HepG2 (cell line): ENCODE measurements at regions not wholly inside any gene's neighbourhood (a gene's known extent, or its start where the extent isn't known, plus 50 kb on each side); places are given as distances from the start of the nearest gene placed in this dataset.
"Not testable (repeated sequence)": the region's sequence is repeated elsewhere in the genome, so short reads cannot be mapped to it uniquely, and the experiment has no call there.

ENCODE experiments used
- ATAC-seq: fragments of 200-7000 bp; cut with Tn5 transposase; 3 replicates; pipeline ENCODE4 v1.9.1; 2020; ENCODE audit warnings: mild to moderate bottlenecking, moderate library complexity
- BruUV-seq: library from RNA; stranded (reverse); fragments of 400-500 nt; replicated peaks from 2 replicates; lab custom pipeline; 2021; lab: Mats Ljungman, UMichigan
- CTCF ChIA-PET: fragments of 300-600 bp; formaldehyde crosslinking; extraction: SDS; loops from one replicate; lab custom pipeline; 2021; ENCODE audit warnings: low total read pairs, inconsistent platforms, low intra/inter-chr PET ratio; lab: Yijun Ruan, JAX
- POLR2A ChIA-PET: fragments of 350-600 bp; sonication (Branson Sonifier 250); formaldehyde crosslinking; loops from one replicate; lab custom pipeline; 2020; ENCODE audit warnings: antibody characterized with exemption, inconsistent platforms; lab: Yijun Ruan, JAX
- DNase-seq: peaks from one replicate; pipeline ENCODE4 v3.0.0-alpha.2; 2015; ENCODE audit warnings: low spot score
- FAIRE-seq: peaks from 3 replicates; lab custom pipeline; 2011; peaks lifted over from hg19 to GRCh38; lab: Jason Lieb, UNC
- H2AFZ ChIP-seq: one replicate; pipeline ENCODE4 v1.6.1; 2011; ENCODE audit warnings: low read length, inconsistent platforms
- H3K27ac ChIP-seq: fragments of 300-600 bp; 3 replicates; pipeline ENCODE4 v1.8.0; 2011; ENCODE audit warnings: mixed run types, mild to moderate bottlenecking, mixed read lengths, low read length, inconsistent platforms; ENCODE audit not compliant: insufficient read depth; ENCODE audit errors: extremely low read length
- H3K27me3 ChIP-seq, 2 experiments: fragments of 200-600 bp in 1 of 2; 2 replicates in 1 of 2; 3 replicates in 1 of 2; pipeline versions ENCODE4 v1.6.0 to v1.8.0; 2011; ENCODE audit warnings: low read length in 2 of 2, mild to moderate bottlenecking in 2 of 2, moderate library complexity in 2 of 2, inconsistent platforms in 1 of 2; ENCODE audit not compliant: insufficient read depth in 2 of 2, control insufficient read depth in 1 of 2
- H3K36me3 ChIP-seq, 2 experiments: fragments of 200-600 bp in 1 of 2; replicated peaks in 1 of 2; 2 replicates in 1 of 2; 3 replicates in 1 of 2; pipeline versions ENCODE4 v1.5.1 to v1.8.0; 2011; ENCODE audit warnings: low read length in 2 of 2, inconsistent platforms in 1 of 2; ENCODE audit not compliant: insufficient read depth in 2 of 2, control insufficient read depth in 1 of 2
- H3K4me1 ChIP-seq: 2 replicates; pipeline ENCODE4 v1.5.1; 2012; ENCODE audit warnings: low read length, inconsistent platforms; ENCODE audit not compliant: insufficient read depth
- H3K4me2 ChIP-seq: 2 replicates; pipeline ENCODE4 v1.6.0; 2011; ENCODE audit warnings: low read depth, low read length, inconsistent platforms
- H3K4me3 ChIP-seq, 3 experiments: fragments of 200-600 bp in 1 of 3; sonication (generic), shearing (Covaris generic) in 1 of 3; replicated peaks in 1 of 3; 2 replicates each; pipeline ENCODE4 v1.5.1; 2011 to 2016; ENCODE audit warnings: low read length in 3 of 3, inconsistent platforms in 2 of 3, low read depth in 2 of 3, mild to moderate bottlenecking in 2 of 3, control low read depth in 1 of 3, mixed read lengths in 1 of 3; ENCODE audit not compliant: insufficient read depth in 1 of 3
- H3K79me2 ChIP-seq: one replicate; pipeline ENCODE4 v1.6.1; 2011; ENCODE audit warnings: low read length, inconsistent platforms; ENCODE audit not compliant: insufficient read depth
- H3K9ac ChIP-seq: 2 replicates; pipeline ENCODE4 v1.6.0; 2011; ENCODE audit warnings: mild to moderate bottlenecking, low read depth, low read length, inconsistent platforms; ENCODE audit not compliant: insufficient read depth
- H3K9me3 ChIP-seq: 2 replicates; pipeline ENCODE4 v1.5.1; 2012; ENCODE audit warnings: mild to moderate bottlenecking, low read length
- H4K20me1 ChIP-seq: 2 replicates; pipeline ENCODE4 v1.6.0; 2011; ENCODE audit warnings: inconsistent platforms, mild to moderate bottlenecking, low read length, moderate library complexity; ENCODE audit not compliant: insufficient read depth
- RBAK ChIP-seq: sonication (generic); formaldehyde crosslinking; IDR thresholded peaks from 2 replicates; pipeline ENCODE4 v1.5.1; 2020; ENCODE audit warnings: mild to moderate bottlenecking, missing genetic modification reagents
- ZNF407 ChIP-seq: sonication (generic); formaldehyde crosslinking; IDR thresholded peaks from one replicate; pipeline ENCODE4 v1.5.1; 2020; ENCODE audit warnings: mild to moderate bottlenecking, missing genetic modification reagents; ENCODE audit errors: not compliant biosample characterization
- WGBS: methylation state at CpG from one replicate; pipeline ENCODE4 v1.1.6; 2017; ENCODE audit warnings: low lambda C conversion rate; 5-methylcytosine and 5-hydroxymethylcytosine counted together
- in situ Hi-C: cut with HindIII; loops from 2 replicates; pipeline ENCODE4 v1.10.0; 2017; ENCODE audit warnings: low pct_unique_long_range_greater_than_20kb; ENCODE audit not compliant: extremely low pct_ligation_motif_present
- intact Hi-C: fragments of 100-400 bp; cut with micrococcal nuclease; formaldehyde crosslinking; loops from one replicate; pipeline ENCODE4 v1.10.0; 2022; ENCODE audit not compliant: unreplicated experiment
- TF ChIP-seq, protein P1 (sequence below): sonication (generic); formaldehyde crosslinking; IDR thresholded peaks from 2 replicates; pipeline ENCODE4 v1.8.0; 2022; ENCODE audit warnings: mild to moderate bottlenecking, missing genetic modification reagents, borderline replicate concordance
- TF ChIP-seq, protein P2 (sequence below): sonication (generic); formaldehyde crosslinking; IDR thresholded peaks from 2 replicates; pipeline ENCODE4 v1.9.0; 2021; ENCODE audit warnings: missing genetic modification reagents, mild to moderate bottlenecking, borderline replicate concordance

DNA sequence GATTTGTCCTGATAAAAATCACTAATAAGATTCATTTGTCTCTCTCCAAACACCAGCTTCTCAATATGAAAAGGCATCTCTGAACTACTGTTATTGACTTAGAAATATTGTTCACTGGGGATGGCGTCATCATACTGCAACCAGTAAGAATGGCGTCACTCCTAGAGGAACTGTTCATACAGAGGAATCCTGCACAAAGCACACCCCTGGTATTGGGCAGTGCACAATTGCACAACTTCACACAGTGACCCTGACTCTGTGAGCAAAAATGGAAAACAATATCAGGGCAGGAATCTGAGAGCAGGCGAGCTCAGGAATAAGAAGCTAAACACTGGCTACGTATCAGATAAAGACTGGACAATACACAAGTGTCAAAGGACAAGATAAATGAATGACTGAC, 66.7 kb upstream of the PNPLA4 start (continued):
- TF ChIP-seq, protein P1, sequence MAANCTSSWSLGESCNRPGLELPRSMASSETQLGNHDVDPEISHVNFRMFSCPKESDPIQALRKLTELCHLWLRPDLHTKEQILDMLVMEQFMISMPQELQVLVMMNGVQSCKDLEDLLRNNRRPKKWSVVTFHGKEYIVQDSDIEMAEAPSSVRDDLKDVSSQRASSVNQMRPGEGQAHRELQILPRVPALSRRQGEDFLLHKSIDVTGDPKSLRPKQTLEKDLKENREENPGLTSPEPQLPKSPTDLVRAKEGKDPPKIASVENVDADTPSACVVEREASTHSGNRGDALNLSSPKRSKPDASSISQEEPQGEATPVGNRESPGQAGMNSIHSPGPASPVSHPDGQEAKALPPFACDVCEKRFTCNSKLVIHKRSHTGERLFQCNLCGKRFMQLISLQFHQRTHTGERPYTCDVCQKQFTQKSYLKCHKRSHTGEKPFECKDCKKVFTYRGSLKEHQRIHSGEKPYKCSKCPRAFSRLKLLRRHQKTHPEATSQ (CRISPR knock-in tag), result no peak
- TF ChIP-seq RBAK (CRISPR knock-in tag) (no peak), ZNF407 (CRISPR knock-in tag) (no peak)
- TF ChIP-seq, protein P2, sequence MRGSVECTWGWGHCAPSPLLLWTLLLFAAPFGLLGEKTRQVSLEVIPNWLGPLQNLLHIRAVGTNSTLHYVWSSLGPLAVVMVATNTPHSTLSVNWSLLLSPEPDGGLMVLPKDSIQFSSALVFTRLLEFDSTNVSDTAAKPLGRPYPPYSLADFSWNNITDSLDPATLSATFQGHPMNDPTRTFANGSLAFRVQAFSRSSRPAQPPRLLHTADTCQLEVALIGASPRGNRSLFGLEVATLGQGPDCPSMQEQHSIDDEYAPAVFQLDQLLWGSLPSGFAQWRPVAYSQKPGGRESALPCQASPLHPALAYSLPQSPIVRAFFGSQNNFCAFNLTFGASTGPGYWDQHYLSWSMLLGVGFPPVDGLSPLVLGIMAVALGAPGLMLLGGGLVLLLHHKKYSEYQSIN, result no peak

DNA sequence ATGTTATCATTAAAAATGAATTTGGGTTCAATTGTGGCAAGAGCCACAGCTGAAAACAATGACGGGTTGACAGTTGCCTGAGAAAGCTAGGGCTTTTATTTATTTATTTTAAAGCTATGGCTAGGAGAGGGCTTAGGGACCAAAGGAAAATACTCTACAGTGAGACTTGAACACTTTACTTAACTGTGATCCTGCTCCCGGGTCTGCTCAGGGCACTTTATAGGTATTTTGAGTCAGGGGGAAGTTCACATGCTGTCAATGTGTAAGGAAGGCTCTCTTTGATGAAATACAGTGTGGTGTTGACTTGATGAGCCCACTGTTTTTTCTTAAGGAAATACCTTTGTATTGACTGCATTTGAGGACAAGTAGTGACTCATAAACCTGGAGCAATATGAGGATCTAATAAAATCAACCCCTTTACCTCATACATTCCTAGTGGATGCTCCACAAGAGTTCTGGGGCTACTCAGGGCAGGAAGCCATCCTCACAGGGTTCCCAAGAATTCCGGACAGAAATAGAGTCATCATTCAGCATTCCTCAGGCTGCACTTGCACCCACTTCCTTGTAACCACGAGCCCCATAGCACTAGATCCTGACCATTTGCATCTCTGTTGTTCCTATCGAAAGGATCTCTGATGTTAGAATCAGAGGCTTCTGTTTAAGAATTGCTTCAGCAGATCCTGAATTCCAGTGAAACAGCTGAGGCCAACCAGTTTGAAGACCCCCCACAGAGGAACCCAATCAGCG, 61.0 kb upstream of the PNPLA4 start:
- 100% methylated on average over 2 of the region's 6 CpGs for WGBS
- H3K9ac ChIP-seq, FAIRE-seq, H3K79me2 ChIP-seq, H3K27ac ChIP-seq, H3K36me3 ChIP-seq, DNase-seq, ATAC-seq, H3K4me3 ChIP-seq, POLR2A ChIA-PET, BruUV-seq, H3K9me3 ChIP-seq, in situ Hi-C loops, CTCF ChIA-PET, H2AFZ ChIP-seq, H4K20me1 ChIP-seq, intact Hi-C loops, H3K27me3 ChIP-seq, H3K4me2 ChIP-seq: not testable (repeated sequence)
- peaks cover 28% of the 10 kb centered on the region for H3K4me1 ChIP-seq
